Type B pancreatic cell (in vitro differentiated cells): ENCODE measurements at regions not wholly inside any gene's neighbourhood (a gene's known extent, or its start where the extent isn't known, plus 50 kb on each side); places are given as distances from the start of the nearest gene placed in this dataset.
A peak's percentile ranks its signal among the peaks of the same experiment; 100 is the strongest.

Experiments used
- DNase-seq: peaks from one replicate; pipeline ENCODE4 v3.0.0; 2021; ENCODE audit warnings: mixed read lengths; ENCODE audit not compliant: unreplicated experiment; ENCODE audit errors: extremely low spot score
- H3K27ac Mint-ChIP-seq: 2 replicates; pipeline ENCODE4 v1.8.0; 2021; ENCODE audit warnings: mild to moderate bottlenecking, mixed read lengths
- H3K27me3 Mint-ChIP-seq: 2 replicates; pipeline ENCODE4 v1.8.0; 2021; ENCODE audit warnings: mixed read lengths
- H3K36me3 Mint-ChIP-seq: 2 replicates; pipeline ENCODE4 v1.8.0; 2021; ENCODE audit warnings: mixed read lengths
- H3K4me1 Mint-ChIP-seq: one replicate; pipeline ENCODE4 v1.8.0; 2021; ENCODE audit warnings: mixed read lengths; ENCODE audit not compliant: unreplicated experiment
- H3K4me3 Mint-ChIP-seq: 2 replicates; pipeline ENCODE4 v1.8.0; 2021; ENCODE audit warnings: mild to moderate bottlenecking, mixed read lengths
- H3K9me3 Mint-ChIP-seq: 2 replicates; pipeline ENCODE4 v1.8.0; 2021; ENCODE audit warnings: mixed read lengths
- TF ChIP-seq, protein P1 (sequence below): fragments of 200-600 bp; sonication (generic); conservative IDR thresholded peaks from 2 replicates; pipeline ENCODE4 v1.5.0; 2021; ENCODE audit warnings: antibody characterized with exemption, mild to moderate bottlenecking

DNA sequence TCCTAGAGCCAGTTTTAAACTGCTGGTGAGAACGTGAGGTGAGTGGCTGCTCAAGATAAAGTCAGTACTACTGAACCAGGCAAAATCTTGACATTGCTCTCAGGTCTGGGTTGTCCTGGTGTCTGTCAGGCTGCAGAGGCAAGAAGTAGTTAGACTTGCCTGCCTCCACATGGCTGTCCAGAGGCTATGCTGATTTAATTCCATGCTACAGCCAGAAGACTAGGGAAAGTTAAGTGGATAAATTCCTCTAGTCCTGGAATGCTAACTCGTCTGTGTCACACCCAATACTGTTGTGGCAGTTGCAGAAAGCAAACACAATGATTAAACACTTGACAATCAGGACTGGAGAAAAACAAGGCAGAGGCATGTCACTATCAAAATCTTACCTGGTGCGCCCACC, 118.9 kb downstream of the ACER2 start:
- Mint-ChIP-seq H3K36me3 (no peaks in the 10 kb centered on the region), H3K27ac (no peak overlapping the region), H3K4me1 (no peaks in the 10 kb centered on the region), H3K27me3 (no peaks in the 10 kb centered on the region), H3K9me3 (no peaks in the 10 kb centered on the region), H3K4me3 (no peak overlapping the region)
- TF ChIP-seq, protein P1, sequence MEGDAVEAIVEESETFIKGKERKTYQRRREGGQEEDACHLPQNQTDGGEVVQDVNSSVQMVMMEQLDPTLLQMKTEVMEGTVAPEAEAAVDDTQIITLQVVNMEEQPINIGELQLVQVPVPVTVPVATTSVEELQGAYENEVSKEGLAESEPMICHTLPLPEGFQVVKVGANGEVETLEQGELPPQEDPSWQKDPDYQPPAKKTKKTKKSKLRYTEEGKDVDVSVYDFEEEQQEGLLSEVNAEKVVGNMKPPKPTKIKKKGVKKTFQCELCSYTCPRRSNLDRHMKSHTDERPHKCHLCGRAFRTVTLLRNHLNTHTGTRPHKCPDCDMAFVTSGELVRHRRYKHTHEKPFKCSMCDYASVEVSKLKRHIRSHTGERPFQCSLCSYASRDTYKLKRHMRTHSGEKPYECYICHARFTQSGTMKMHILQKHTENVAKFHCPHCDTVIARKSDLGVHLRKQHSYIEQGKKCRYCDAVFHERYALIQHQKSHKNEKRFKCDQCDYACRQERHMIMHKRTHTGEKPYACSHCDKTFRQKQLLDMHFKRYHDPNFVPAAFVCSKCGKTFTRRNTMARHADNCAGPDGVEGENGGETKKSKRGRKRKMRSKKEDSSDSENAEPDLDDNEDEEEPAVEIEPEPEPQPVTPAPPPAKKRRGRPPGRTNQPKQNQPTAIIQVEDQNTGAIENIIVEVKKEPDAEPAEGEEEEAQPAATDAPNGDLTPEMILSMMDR, result no peak
- no peak for DNase-seq

DNA sequence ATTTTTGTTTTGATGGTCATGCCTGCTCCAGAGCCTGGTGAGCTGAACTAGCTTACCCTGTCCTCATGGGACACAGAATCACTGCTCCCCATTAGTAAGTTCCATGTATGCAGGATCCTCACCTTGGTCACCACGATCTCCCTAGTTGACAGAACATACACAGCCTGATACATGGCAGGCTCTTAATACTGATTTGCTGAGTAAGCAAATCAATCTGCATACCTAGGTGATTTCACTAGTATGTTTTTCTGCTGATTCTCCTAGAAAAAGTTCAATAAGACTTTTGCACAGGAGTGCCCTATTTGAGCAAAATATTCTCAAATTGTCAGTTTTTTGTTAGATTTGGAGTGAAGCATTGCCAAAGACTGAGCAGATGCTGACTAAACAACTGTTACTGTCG, 113.7 kb downstream of the ACER2 start:
- H3K27ac Mint-ChIP-seq, result no peak overlapping the region
- no peaks in the 10 kb centered on the region for H3K27me3 Mint-ChIP-seq
- no peak for DNase-seq
- no peaks in the 10 kb centered on the region for H3K9me3 Mint-ChIP-seq
- H3K4me1 Mint-ChIP-seq, result no peaks in the 10 kb centered on the region
- TF ChIP-seq, protein P1, result no peak
- H3K36me3 Mint-ChIP-seq, result no peaks in the 10 kb centered on the region
- H3K4me3 Mint-ChIP-seq, result no peak overlapping the region

DNA sequence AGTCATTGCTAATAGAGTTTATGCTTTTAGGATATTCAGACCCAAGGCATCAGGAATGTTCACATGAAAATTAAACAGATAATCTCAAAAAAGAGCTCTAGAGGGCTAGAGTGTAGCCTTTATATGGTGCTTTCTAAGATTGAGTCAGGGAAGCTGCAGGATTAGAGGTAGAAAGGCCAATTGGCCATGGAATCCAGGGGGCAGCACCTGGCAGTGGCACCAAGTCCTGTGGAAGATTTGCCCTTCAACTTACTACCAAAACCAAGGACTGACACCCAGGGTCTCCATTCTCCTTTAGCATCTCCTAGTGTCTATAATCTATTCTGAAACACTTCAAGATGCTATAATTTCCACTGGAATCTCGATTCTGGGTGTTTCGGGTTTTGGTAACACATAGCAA, 112.4 kb downstream of the ACER2 start:
- H3K4me1 Mint-ChIP-seq, result no peaks in the 10 kb centered on the region
- H3K4me3 Mint-ChIP-seq, result no peak overlapping the region
- H3K9me3 Mint-ChIP-seq, result no peaks in the 10 kb centered on the region
- TF ChIP-seq, protein P1, result no peak
- DNase-seq, result no peak
- no peaks in the 10 kb centered on the region for H3K36me3 Mint-ChIP-seq
- H3K27ac Mint-ChIP-seq, result no peak overlapping the region
- H3K27me3 Mint-ChIP-seq, result no peaks in the 10 kb centered on the region

DNA sequence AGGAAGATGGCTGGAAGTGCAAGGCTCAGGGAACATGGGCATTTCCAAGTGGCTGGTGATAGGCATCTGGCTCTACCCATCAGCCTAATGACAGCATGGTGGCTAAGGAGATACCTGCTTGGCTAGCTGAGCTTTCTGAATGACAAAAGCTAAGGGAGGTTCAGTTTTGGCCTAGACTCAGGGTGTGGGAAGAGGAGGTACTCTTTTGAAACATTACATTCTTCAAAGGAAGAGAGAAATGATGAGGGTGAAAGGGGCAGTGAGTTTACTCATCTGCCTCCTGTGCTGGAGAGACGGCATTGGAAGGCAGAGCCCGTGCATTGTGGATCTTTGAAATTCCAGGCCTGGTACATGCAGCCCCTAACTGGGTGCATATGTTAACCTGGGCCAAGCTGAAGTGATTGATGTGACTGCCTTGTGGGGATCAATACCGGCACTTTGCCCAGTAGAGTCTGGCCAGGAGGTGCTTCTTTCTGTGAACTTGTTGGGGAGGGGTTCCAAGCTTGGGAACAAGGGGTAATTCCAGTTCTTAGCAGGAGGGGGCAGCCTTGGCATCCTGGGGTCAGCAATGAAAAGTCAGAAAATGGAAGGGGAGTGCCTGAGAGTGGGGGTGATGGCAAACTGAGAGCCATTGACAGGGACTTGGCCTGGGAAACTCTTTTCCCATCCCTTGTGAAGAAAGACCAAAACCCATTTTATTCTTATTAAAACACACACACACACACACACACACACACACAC, 108.6 kb downstream of the ACER2 start:
- H3K36me3 Mint-ChIP-seq, result no peaks in the 10 kb centered on the region
- H3K27ac Mint-ChIP-seq, result no peak overlapping the region
- H3K4me1 Mint-ChIP-seq, result no peaks in the 10 kb centered on the region
- TF ChIP-seq, protein P1, result peak; percentile 52
- peaks cover 3% of the 10 kb centered on the region for H3K27me3 Mint-ChIP-seq
- H3K4me3 Mint-ChIP-seq, result no peak overlapping the region
- DNase-seq, result no peak
- H3K9me3 Mint-ChIP-seq, result no peaks in the 10 kb centered on the region

DNA sequence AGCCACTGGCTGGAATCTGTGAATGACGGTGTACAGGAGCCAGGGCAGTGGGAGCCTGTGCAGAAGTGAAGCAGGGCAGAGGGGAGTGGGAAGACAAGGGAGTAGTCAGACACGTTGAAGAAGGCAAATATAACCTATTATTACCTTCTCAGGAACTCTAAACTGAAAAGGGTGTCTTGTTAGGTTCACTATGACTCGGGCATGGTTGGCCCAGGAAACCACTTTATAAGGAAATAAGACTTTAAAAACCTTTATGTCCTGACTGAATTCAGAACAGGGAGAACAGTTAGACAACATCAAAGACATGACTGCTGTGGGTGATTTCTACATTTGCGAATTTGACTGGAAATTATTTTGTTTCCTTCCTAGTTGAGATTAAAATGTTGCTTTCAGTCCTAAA, 107.5 kb downstream of the ACER2 start:
- no peaks in the 10 kb centered on the region for H3K36me3 Mint-ChIP-seq
- H3K27ac Mint-ChIP-seq, result no peak overlapping the region
- H3K9me3 Mint-ChIP-seq, result no peaks in the 10 kb centered on the region
- H3K4me1 Mint-ChIP-seq, result no peaks in the 10 kb centered on the region
- no peak overlapping the region for H3K4me3 Mint-ChIP-seq
- TF ChIP-seq, protein P1, result no peak
- peaks cover 3% of the 10 kb centered on the region for H3K27me3 Mint-ChIP-seq
- no peak for DNase-seq
